GM23248 (cell line): ENCODE measurements at regions not wholly inside any gene's neighbourhood (a gene's known extent, or its start where the extent isn't known, plus 50 kb on each side); places are given as distances from the start of the nearest gene placed in this dataset.

ENCODE experiments used
- EZH2 ChIP-seq: fragments of 200-600 bp; sonication (generic); IDR thresholded peaks from 2 replicates; pipeline ENCODE4 v1.6.1; 2018; ENCODE audit warnings: antibody characterized with exemption, mild to moderate bottlenecking; ENCODE audit not compliant: insufficient read depth, poor library complexity, severe bottlenecking
- EZH2phosphoT487 ChIP-seq: fragments of 200-600 bp; sonication (generic); IDR thresholded peaks from 2 replicates; pipeline ENCODE4 v1.6.1; 2018; ENCODE audit warnings: antibody characterized with exemption, moderate library complexity, mild to moderate bottlenecking, low read depth; ENCODE audit not compliant: insufficient read depth

GRCh38 chr15:54998661-54999060, 198.1 kb downstream of the RSL24D1 start:
- TF ChIP-seq EZH2 (no peak), EZH2phosphoT487 (no peak)
